ENCODE measurements at regions not wholly inside any gene's neighbourhood (a gene's known extent, or its start where the extent isn't known, plus 50 kb on each side); places are given as distances from the start of the nearest gene placed in this dataset.
"Not testable (repeated sequence)": the region's sequence is repeated elsewhere in the genome, so short reads cannot be mapped to it uniquely, and the experiment has no call there.

GRCh38 chr13:23947893-23948292 is 50.6 kb upstream of the C1QTNF9B start:
- DNase-seq = no peak

- DNase-seq = no peak
Measured at GRCh38 chr13:23949200-23949599, 51.9 kb upstream of the C1QTNF9B start.

GRCh38 chr13:23949736-23950135 is 52.4 kb upstream of the C1QTNF9B start:
- no peak for DNase-seq

GRCh38 chr13:23950736-23951510 is 53.6 kb upstream of the C1QTNF9B start:
- DNase-seq = no peak

GRCh38 chr13:23952796-23953195 is 55.5 kb upstream of the C1QTNF9B start:
- no peak for DNase-seq

- no peak for DNase-seq
Measured at GRCh38 chr13:23953860-23954512, 56.7 kb upstream of the C1QTNF9B start.

- DNase-seq = no peak
Measured at GRCh38 chr13:23955064-23955463, 57.8 kb upstream of the C1QTNF9B start.

- no peak for DNase-seq
Measured at GRCh38 chr13:23956106-23956505, 58.8 kb upstream of the C1QTNF9B start.

GRCh38 chr13:23957981-23958380 is 60.7 kb upstream of the C1QTNF9B start:
- no peak for DNase-seq

GRCh38 chr13:23959231-23959862 is 62.0 kb upstream of the C1QTNF9B start:
- no peak for DNase-seq

- DNase-seq = peak; percentile 46
Measured at GRCh38 chr13:23960566-23961156, 63.4 kb upstream of the C1QTNF9B start.

- no peak for DNase-seq
Measured at GRCh38 chr13:23963184-23963931, 66.1 kb upstream of the C1QTNF9B start.

- no peak for DNase-seq
Measured at GRCh38 chr13:23963947-23964346, 66.6 kb upstream of the C1QTNF9B start.

- no peak for DNase-seq
Measured at GRCh38 chr13:23965346-23965745, 68.0 kb upstream of the C1QTNF9B start.

- DNase-seq = no peak
Measured at GRCh38 chr13:23966221-23966690, 69.0 kb upstream of the C1QTNF9B start.

- no peak for DNase-seq
Measured at GRCh38 chr13:23966691-23967615, 69.7 kb upstream of the C1QTNF9B start.

GRCh38 chr13:23967792-23968191 is 70.5 kb upstream of the C1QTNF9B start:
- not testable (repeated sequence) for DNase-seq

GRCh38 chr13:23969647-23970046 is 72.3 kb upstream of the C1QTNF9B start:
- no peak for DNase-seq

- DNase-seq = peak; percentile 42
Measured at GRCh38 chr13:23979361-23980159, 82.3 kb upstream of the C1QTNF9B start.

- peak; percentile 47 for DNase-seq
Measured at GRCh38 chr13:23980160-23980551, 82.9 kb upstream of the C1QTNF9B start.

GRCh38 chr13:23983671-23984070 is 86.4 kb upstream of the C1QTNF9B start:
- no peak for DNase-seq

Measured in hematopoietic multipotent progenitor cell treated with erythropoietin and hydrocortisone succinate and interleukin-3 and kit ligand, for 8 days (in vitro differentiated cells).